PC-3 (cell line): ENCODE measurements at regions not wholly inside any gene's neighbourhood (a gene's known extent, or its start where the extent isn't known, plus 50 kb on each side); places are given as distances from the start of the nearest gene placed in this dataset.

Experiments
- ATAC-seq: fragments of 200-7000 bp; cut with Tn5 transposase; 2 replicates; pipeline ENCODE4 v1.9.1; 2020; ENCODE audit warnings: mild to moderate bottlenecking, moderate library complexity
- BruUV-seq: library from RNA; stranded (reverse); fragments of 400-500 nt; replicated peaks from 2 replicates; lab custom pipeline; 2021; lab: Mats Ljungman, UMichigan
- CTCF ChIA-PET: fragments of 300-600 bp; sonication (Branson Sonifier 250); formaldehyde crosslinking; loops from one replicate; lab custom pipeline; 2022; ENCODE audit warnings: antibody characterized with exemption; lab: Charles Lee
- POLR2A ChIA-PET: fragments of 300-600 bp; sonication (Branson Sonifier 250); formaldehyde crosslinking; loops from one replicate; lab custom pipeline; 2022; ENCODE audit warnings: antibody characterized with exemption; ENCODE audit not compliant: unreplicated experiment; lab: Charles Lee
- DNase-seq: peaks from one replicate; pipeline ENCODE4 v3.0.0-alpha.2; 2015
- H2AFZ ChIP-seq: fragments of 300-600 bp; sonication (generic); 2 replicates; pipeline ENCODE4 v1.6.0; 2016; ENCODE audit warnings: antibody characterized with exemption, low read length
- H3F3A ChIP-seq: fragments of 300-600 bp; sonication (generic); one replicate; pipeline ENCODE4 v1.6.0; 2017; ENCODE audit warnings: antibody characterized with exemption, low read length, control low read depth, mild to moderate bottlenecking; ENCODE audit not compliant: unreplicated experiment
- H3K27ac ChIP-seq: fragments of 300-600 bp; sonication (generic); 2 replicates; pipeline ENCODE4 v1.5.1; 2016; ENCODE audit warnings: mild to moderate bottlenecking, low read length
- H3K27me3 ChIP-seq: fragments of 300-600 bp; sonication (generic); 2 replicates; pipeline ENCODE4 v1.6.1; 2016; ENCODE audit warnings: low read length, mixed read lengths
- H3K36me3 ChIP-seq: fragments of 300-600 bp; sonication (generic); 2 replicates; pipeline ENCODE4 v1.6.1; 2016; ENCODE audit warnings: low read depth, mixed run types, low read length, mixed read lengths
- H3K4me1 ChIP-seq: fragments of 300-600 bp; sonication (generic); 2 replicates; pipeline ENCODE4 v1.5.1; 2016; ENCODE audit warnings: low read length; ENCODE audit not compliant: insufficient read depth
- H3K4me2 ChIP-seq: fragments of 300-600 bp; sonication (generic); 2 replicates; pipeline ENCODE4 v1.6.0; 2016; ENCODE audit warnings: low read length
- H3K4me3 ChIP-seq: fragments of 300-600 bp; sonication (generic); 2 replicates; pipeline ENCODE4 v1.5.1; 2016; ENCODE audit warnings: mild to moderate bottlenecking, low read length, mixed read lengths
- H3K79me2 ChIP-seq: fragments of 300-600 bp; sonication (generic); 2 replicates; pipeline ENCODE4 v1.6.1; 2017; ENCODE audit warnings: low read length, mixed read lengths
- H3K9ac ChIP-seq: fragments of 300-600 bp; sonication (generic); 2 replicates; pipeline ENCODE4 v1.6.0; 2016; ENCODE audit warnings: mild to moderate bottlenecking, low read length
- H3K9me2 ChIP-seq: fragments of 300-600 bp; sonication (generic); replicated peaks from 2 replicates; pipeline ENCODE4 v1.6.1; 2016; ENCODE audit warnings: mixed run types, low read length, mixed read lengths
- H3K9me3 ChIP-seq: fragments of 300-600 bp; sonication (generic); 2 replicates; pipeline ENCODE4 v1.6.1; 2016; ENCODE audit warnings: low read length, mixed read lengths
- H4K20me1 ChIP-seq: fragments of 300-600 bp; sonication (generic); 2 replicates; pipeline ENCODE4 v1.6.1; 2016; ENCODE audit warnings: low read length, mixed read lengths
- CTCF ChIP-seq: fragments of 300-600 bp; sonication (generic); conservative IDR thresholded peaks from 2 replicates; pipeline ENCODE4 v1.5.1; 2017; ENCODE audit warnings: antibody characterized with exemption, low read depth, mild to moderate bottlenecking, low read length
- EZH2 ChIP-seq: fragments of 300-600 bp; sonication (generic); IDR thresholded peaks from one replicate; pipeline ENCODE4 v1.6.1; 2017; ENCODE audit warnings: antibody characterized with exemption, mild to moderate bottlenecking, low read length; ENCODE audit not compliant: unreplicated experiment
- EZH2phosphoT487 ChIP-seq: fragments of 300-600 bp; sonication (generic); IDR thresholded peaks from 2 replicates; pipeline ENCODE4 v1.6.1; 2018; ENCODE audit warnings: mild to moderate bottlenecking, antibody characterized with exemption, low read length, borderline replicate concordance
- intact Hi-C: fragments of 100-400 bp; cut with micrococcal nuclease; formaldehyde crosslinking; loops from 2 replicates; pipeline ENCODE4 v1.9.0; 2023

DNA sequence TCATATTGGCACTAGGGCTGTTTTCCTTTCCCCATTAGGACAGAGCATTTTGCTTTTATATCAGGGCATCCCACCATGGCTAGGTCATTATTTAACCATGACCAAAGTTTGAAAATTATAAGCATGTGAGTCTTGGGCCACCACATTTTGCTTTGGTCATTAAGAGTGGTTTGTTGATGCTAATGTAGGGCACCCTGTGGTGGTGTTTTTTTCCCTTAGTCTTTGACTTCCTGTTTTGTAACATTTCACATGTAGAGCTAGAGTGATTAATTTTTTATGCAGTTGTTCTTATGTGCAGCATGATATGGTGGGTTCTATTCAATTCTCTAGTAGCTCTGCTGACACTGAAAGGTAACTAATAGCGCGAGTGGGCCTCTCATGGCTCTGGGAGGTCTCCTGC, 249.6 kb upstream of the ROBO1 start:
- peaks cover 30% of the 10 kb centered on the region for H3K4me1 ChIP-seq
- no peaks in the 10 kb centered on the region for H3K36me3 ChIP-seq
- ATAC-seq (no peak), DNase-seq (no peak)
- H3F3A ChIP-seq = no peaks in the 10 kb centered on the region
- H3K27me3 ChIP-seq = no peaks in the 10 kb centered on the region
- H4K20me1 ChIP-seq = no peaks in the 10 kb centered on the region
- no peak overlapping the region for H3K9ac ChIP-seq
- no TSS peak for BruUV-seq
- no peaks in the 10 kb centered on the region for H3K79me2 ChIP-seq
- no peak overlapping the region for H3K4me3 ChIP-seq
- no peaks in the 10 kb centered on the region for H3K9me2 ChIP-seq
- ChIA-PET POLR2A (no interaction called here), CTCF (no interaction called here)
- intact Hi-C loops = no loop called here
- TF ChIP-seq EZH2 = no peak
- no peak overlapping the region for H3K4me2 ChIP-seq
- no peaks in the 10 kb centered on the region for H3K9me3 ChIP-seq
- no peak overlapping the region for H3K27ac ChIP-seq
- no peak overlapping the region for H2AFZ ChIP-seq

DNA sequence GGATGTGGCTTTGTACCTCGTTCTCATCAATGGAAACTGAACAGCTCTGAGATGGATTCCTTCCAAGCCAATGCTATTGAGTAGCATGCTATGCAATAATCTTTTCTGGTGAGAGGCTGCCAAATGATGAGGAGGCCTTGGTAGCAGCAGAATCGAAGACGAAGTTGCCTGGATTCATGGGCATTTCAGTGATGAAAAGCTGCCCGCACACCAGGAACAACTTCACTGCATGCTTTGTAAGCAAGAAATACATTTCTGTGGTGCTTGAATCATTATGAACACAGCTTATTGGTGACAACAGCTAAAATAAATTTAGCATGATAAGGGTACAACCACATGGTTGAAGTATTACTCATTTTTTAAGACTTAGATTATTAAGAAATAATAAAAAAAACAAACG, 246.8 kb upstream of the ROBO1 start:
- Histone ChIP-seq H3K9ac (no peak overlapping the region), H3K9me3 (no peaks in the 10 kb centered on the region), H3K4me1 (peaks cover 30% of the 10 kb centered on the region), H3K9me2 (no peaks in the 10 kb centered on the region), H4K20me1 (no peaks in the 10 kb centered on the region), H3K27me3 (no peaks in the 10 kb centered on the region), H3K79me2 (no peaks in the 10 kb centered on the region), H3K27ac (no peak overlapping the region), H3K4me2 (no peak overlapping the region), H2AFZ (no peak overlapping the region), H3K36me3 (no peaks in the 10 kb centered on the region), H3F3A (no peaks in the 10 kb centered on the region), H3K4me3 (no peak overlapping the region)
- ChIA-PET CTCF (no interaction called here), POLR2A (no interaction called here)
- peak; percentile 22 for DNase-seq
- no TSS peak for BruUV-seq
- ATAC-seq = no peak
- intact Hi-C loops = no loop called here
- TF ChIP-seq EZH2phosphoT487 (no peak), EZH2 (no peak), CTCF (no peak)

GRCh38 chr3:80010021-80010571, 242.3 kb upstream of the ROBO1 start:
- H3K79me2 ChIP-seq = no peaks in the 10 kb centered on the region
- H3K9ac ChIP-seq = no peak overlapping the region
- no peak for TF ChIP-seq EZH2phosphoT487
- no peaks in the 10 kb centered on the region for H3K9me3 ChIP-seq
- no peaks in the 10 kb centered on the region for H3K9me2 ChIP-seq
- intact Hi-C loops = no loop called here
- peaks cover 9% of the 10 kb centered on the region; the same call in 1 of the 2 replicates for H3K4me1 ChIP-seq
- H3K36me3 ChIP-seq = no peaks in the 10 kb centered on the region
- DNase-seq = no peak
- no peak overlapping the region for H3K4me2 ChIP-seq
- no TSS peak for BruUV-seq
- H2AFZ ChIP-seq = no peak overlapping the region
- ChIA-PET CTCF (no interaction called here), POLR2A (interaction anchor here (0.6 kb wide), 1 partner anchor 67 kb away, joined by 4 read pairs; no protein-coding TSS in a partner anchor)
- no peak for ATAC-seq
- no peaks in the 10 kb centered on the region for H3K27me3 ChIP-seq
- no peaks in the 10 kb centered on the region for H4K20me1 ChIP-seq
- H3K4me3 ChIP-seq = no peak overlapping the region
- H3K27ac ChIP-seq = no peak overlapping the region
- no peaks in the 10 kb centered on the region for H3F3A ChIP-seq

GRCh38 chr3:80007522-80007921, 239.7 kb upstream of the ROBO1 start:
- Histone ChIP-seq H3K9ac (no peak overlapping the region), H4K20me1 (no peaks in the 10 kb centered on the region), H3K9me3 (no peaks in the 10 kb centered on the region), H3K4me1 (peaks cover 11% of the 10 kb centered on the region), H3K4me2 (no peak overlapping the region), H3K79me2 (no peaks in the 10 kb centered on the region), H3K4me3 (no peak overlapping the region), H3K36me3 (no peaks in the 10 kb centered on the region), H3K27ac (no peak overlapping the region), H3K27me3 (no peaks in the 10 kb centered on the region), H2AFZ (no peak overlapping the region), H3F3A (no peaks in the 10 kb centered on the region), H3K9me2 (no peaks in the 10 kb centered on the region)
- ATAC-seq (no peak), DNase-seq (no peak)
- CTCF ChIA-PET = no interaction called here
- TF ChIP-seq EZH2phosphoT487 = no peak
- no peak for TF ChIP-seq EZH2
- no peak for TF ChIP-seq CTCF
- no TSS peak for BruUV-seq
- intact Hi-C loops = loop anchor here (10.0 kb wide), 1 partner anchor 517 kb away; no protein-coding TSS in a partner anchor
- POLR2A ChIA-PET = no interaction called here
